Stimulated activated CD4-positive, alpha-beta T cell treated with anti-CD3 and anti-CD28 coated beads, Interleukin-15, amount 100 ng/mL, for 24 hours (primary cell): ENCODE measurements at regions not wholly inside any gene's neighbourhood (a gene's known extent, or its start where the extent isn't known, plus 50 kb on each side); places are given as distances from the start of the nearest gene placed in this dataset.
"Not testable (repeated sequence)": the region's sequence is repeated elsewhere in the genome, so short reads cannot be mapped to it uniquely, and the experiment has no call there.

ENCODE experiments used
- DNase-seq: peaks from one replicate; pipeline ENCODE4 v3.0.0-alpha.2; 2020

DNA sequence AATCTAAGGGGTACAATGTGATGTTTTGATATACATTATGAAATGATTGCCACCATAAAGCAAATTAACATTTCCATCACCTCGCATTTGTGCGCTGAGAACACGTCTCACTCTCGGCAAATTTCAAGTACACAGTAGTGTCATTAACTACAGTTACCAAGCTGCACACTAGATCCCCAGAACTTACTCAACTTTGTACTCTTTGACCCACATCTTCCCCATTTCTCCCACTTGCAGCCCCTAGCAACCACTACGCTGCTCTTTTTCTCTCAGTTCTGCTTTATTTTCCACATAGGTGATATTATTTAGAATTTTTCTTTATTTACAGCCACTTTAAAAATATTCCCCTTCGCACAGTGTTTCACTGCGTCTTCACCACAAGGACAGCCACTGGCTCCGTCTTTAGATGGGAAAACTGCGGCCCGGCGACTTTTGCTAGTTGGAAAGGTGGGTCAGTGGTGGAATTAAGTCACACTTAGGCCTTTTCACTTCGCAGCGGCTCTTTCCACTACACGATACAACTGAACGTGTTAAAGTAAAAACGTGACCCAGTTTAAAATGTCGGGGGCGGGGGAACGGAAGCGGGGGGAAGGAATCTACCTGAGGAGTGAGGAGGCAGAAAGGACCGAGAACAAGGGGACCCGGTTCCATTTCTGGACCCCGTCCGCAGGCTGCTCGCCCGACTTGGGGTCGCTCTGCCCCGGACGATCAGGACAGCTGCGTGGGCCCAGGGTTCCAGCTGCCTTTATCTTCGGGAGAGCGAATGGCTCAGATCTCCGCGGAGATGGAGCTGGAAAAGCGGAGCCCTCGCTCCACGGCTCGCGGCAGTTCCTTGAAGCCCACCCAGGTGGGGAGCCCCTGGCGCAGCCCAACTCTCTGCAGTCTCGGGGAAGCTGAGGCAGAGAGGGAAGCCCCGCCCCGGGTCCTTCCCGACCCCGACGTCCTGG is 486.1 kb downstream of the UQCRFS1 start:
- no peak for DNase-seq

GRCh38 chr19:28718909-28719308 is 494.0 kb downstream of the UQCRFS1 start:
- DNase-seq = no peak

DNA sequence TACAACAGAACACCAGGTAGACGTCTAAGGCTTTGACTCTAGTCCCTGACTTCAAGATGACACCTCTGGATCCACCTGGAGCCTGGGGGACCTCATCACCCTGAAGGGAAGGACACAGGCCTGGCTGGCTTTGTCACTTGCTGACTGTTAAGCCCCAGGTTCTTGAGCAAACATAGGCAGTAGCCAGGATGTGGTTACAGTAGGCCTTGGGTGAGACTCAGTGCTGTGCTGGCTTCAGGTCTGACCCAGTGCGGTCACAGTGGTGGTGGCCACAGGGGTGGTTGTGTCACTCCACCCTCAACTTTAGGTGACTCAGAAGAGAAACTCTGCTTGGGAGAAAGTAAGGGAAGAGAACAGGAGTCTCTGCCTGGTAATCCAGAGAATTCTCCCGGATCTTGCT is 497.8 kb downstream of the UQCRFS1 start:
- no peak for DNase-seq

GRCh38 chr19:28711411-28711810 is 501.5 kb downstream of the UQCRFS1 start:
- no peak for DNase-seq

- no peak for DNase-seq
Measured at GRCh38 chr19:28710278-28710677, 502.7 kb downstream of the UQCRFS1 start.

- DNase-seq = no peak
Measured at GRCh38 chr19:28706693-28707092, 506.3 kb downstream of the UQCRFS1 start.

- no peak for DNase-seq
Measured at GRCh38 chr19:28705008-28705407, 507.9 kb downstream of the UQCRFS1 start.

DNA sequence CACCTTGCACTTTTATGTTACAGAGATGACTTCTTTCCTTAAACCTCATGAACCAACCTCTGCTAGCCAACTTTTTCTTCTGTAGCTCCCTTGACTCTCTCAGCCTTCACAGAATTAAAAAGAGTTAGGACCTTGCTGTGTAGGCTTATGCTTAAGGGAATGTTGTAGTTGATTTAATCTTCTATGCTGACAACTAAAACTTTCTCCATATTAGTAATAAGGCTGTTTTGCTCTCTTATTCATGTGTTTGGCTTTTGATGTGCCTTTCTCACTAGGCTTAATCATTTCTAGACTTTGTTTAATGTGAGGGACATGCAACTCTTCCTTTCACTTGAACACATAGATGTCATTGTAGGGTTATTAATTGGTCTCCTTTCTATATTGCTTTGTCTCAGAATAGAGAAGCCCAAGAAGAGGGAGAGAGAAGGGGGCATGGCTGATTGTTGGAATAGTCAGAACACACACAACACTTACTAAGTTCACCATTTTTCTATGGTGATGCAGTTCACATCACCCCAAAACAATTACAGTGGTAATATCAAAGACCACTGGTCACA is 509.5 kb downstream of the UQCRFS1 start:
- no peak for DNase-seq

- no peak for DNase-seq
Measured at GRCh38 chr19:28701491-28701890, 511.5 kb downstream of the UQCRFS1 start.

GRCh38 chr19:28700176-28700575 is 512.8 kb downstream of the UQCRFS1 start:
- DNase-seq = no peak

DNA sequence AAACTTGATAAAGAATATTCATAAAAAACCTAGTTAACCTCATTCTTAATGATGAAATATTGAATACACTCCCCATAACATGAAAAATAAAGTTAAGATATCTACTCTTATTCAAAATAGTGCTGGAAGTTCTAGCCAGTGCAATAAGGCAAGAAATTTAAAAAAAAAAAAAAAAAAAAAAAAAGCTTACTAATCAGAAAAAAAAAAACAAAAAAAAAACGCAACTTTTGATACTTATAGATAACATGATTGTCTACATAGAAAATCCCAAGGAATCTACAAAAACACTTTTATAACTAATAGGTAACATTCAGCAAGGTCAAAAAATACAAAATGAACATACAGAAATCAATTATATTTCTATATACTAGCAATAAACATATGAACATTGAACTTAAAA is 515.6 kb downstream of the UQCRFS1 start:
- no peak for DNase-seq

GRCh38 chr19:28694812-28695211 is 518.1 kb downstream of the UQCRFS1 start:
- DNase-seq = no peak

GRCh38 chr19:28691683-28692082 is 521.3 kb downstream of the UQCRFS1 start:
- DNase-seq = no peak

DNA sequence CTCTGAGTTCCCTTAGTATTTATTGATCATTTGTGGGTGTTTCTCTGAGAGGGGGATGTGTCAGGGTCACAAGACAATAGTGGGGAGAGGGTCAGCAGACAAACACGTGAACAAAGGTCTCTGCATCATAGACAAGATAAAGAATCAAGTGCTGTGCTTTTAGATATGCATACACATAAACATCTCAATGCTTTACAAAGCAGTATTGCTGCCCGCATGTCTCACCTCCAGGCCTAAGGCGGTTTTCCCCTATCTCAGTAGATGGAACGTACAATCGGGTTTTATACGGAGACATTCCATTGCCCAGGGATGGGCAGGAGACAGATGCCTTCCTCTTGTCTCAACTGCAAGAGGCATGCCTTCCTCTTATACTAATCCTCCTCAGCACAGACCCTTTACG is 523.5 kb downstream of the UQCRFS1 start:
- not testable (repeated sequence) for DNase-seq

DNA sequence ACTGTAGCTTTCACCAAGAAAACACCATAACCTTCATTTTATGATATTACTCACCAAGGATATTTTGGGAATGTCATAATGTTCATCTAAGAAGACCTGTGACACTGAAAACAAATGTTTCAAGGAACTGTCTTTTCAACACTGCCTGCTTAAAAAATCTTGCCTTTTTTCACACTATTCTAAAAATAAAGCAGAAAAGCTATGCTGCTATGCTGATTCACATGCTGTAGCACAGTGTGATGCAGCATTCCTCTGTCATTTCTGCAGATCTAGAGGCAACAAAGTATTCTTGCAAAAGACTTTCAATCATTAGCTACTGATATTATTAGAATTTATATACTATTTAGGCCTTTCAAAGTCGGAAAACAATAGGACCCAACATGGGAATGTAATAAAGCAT is 525.7 kb downstream of the UQCRFS1 start:
- DNase-seq = no peak

- no peak for DNase-seq
Measured at GRCh38 chr19:28686756-28687155, 526.2 kb downstream of the UQCRFS1 start.

DNA sequence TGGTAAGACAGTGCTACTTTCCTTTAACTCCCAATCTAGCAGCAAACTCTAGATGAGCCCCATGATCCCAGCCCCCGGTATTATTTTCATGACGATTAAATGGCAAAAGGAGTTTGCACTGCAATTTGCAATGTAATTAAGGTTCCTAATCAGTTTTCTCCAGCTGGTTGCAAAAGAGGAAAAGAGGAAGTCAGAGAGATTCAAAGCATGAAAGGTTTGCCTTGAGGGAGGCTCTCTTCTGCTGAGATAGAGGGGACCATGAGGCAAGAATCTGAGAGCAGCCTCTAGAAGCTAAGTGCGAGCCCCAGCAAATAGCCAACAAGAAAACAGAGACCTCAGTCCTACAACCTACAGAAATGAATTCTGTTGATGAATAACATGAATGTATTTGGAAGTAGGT is 527.1 kb downstream of the UQCRFS1 start:
- no peak for DNase-seq

GRCh38 chr19:28685077-28685476 is 527.9 kb downstream of the UQCRFS1 start:
- not testable (repeated sequence) for DNase-seq

GRCh38 chr19:28680111-28680510 is 532.8 kb downstream of the UQCRFS1 start:
- DNase-seq = no peak

GRCh38 chr19:28670836-28671235 is 542.1 kb downstream of the UQCRFS1 start:
- DNase-seq = no peak

DNA sequence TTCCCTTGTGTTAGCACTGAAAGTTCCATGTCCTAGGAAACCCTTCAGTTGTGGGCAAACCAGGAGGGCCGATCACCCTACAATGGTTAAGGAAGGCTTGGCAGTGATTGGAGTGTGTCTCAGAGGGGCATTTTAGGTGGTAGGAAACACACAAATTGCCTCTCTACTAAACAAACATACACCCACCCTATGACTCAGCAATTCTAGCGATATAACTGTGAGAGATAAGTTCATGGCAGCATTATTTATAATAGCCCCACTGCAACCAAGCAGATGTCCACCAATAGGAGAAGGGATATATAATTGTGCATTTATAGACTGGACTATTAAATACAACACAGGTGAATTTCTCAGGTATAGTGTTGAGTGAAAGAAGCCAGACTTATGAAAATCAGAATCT is 543.1 kb downstream of the UQCRFS1 start:
- DNase-seq = no peak

GRCh38 chr19:28667348-28667977 is 545.5 kb downstream of the UQCRFS1 start:
- DNase-seq = no peak

DNA sequence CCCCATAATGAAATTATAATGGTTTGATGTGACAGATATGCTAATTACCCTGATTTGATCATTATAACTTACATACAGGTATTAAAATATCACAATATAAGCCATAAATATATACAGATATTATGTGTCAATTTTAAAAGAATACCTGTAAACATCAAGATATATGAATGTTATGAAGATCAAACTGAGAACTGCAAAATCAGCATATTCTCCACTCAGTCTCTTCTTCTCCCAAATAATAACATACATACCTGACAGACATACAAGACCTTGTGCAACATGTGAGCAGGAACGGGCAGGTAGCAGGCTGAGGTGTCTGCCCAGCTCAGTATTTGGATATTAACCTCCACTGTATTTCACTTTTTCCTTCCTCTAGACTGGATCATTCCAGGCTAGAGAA is 547.2 kb downstream of the UQCRFS1 start:
- no peak for DNase-seq

- DNase-seq = no peak
Measured at GRCh38 chr19:28656644-28657043, 556.3 kb downstream of the UQCRFS1 start.
